ENCODE measurements at regions not wholly inside any gene's neighbourhood (a gene's known extent, or its start where the extent isn't known, plus 50 kb on each side); places are given as distances from the start of the nearest gene placed in this dataset.
A peak's percentile ranks its signal among the peaks of the same experiment; 100 is the strongest.

- H3K9me3 ChIP-seq: no peaks in the 10 kb centered on the region
- TF ChIP-seq CTCF (IDR thresholded peaks at IDR 0.05): no peak
- no peaks in the 10 kb centered on the region for H3K36me3 ChIP-seq (ENCODE audit: insufficient read depth in 1 of 2, low read depth in 1 of 2)
- ATAC-seq (no peak), DNase-seq (peak; percentile 5 to 48)
- intact Hi-C loops (cut with DNase I): no loop called here
- H3K4me3 ChIP-seq: no peak overlapping the region
- no peak overlapping the region for H3K27ac ChIP-seq
- no peaks in the 10 kb centered on the region for H3K4me1 ChIP-seq
- H3K27me3 ChIP-seq (ENCODE audit: insufficient read depth in 3 of 3, low read length in 2 of 3): peaks cover 0 to 25% (median 4%) of the 10 kb centered on the region in 3 donors
- 13 to 40% (median 35%) methylated on average over 2 to 9 of the region's 9 CpGs for WGBS, 3 donors
These were observed 131.8 kb upstream of the NKX1-1 start for GRCh38 chr4:1538096-1538410.

GRCh38 chr4:1537410-1538095 lies 131.3 kb upstream of the NKX1-1 start:
- no peak for TF ChIP-seq CTCF (IDR thresholded peaks at IDR 0.05)
- H3K27me3 ChIP-seq (ENCODE audit: insufficient read depth in 3 of 3, low read length in 2 of 3): peaks cover 0 to 30% (median 4%) of the 10 kb centered on the region in 3 donors
- WGBS, 3 donors: 89 to 93% (median 91%) methylated on average over 10 to 11 of the region's 11 CpGs
- H3K4me3 ChIP-seq: no peak overlapping the region
- ATAC-seq (no peak), DNase-seq (peak; percentile 6 to 28)
- no peaks in the 10 kb centered on the region for H3K36me3 ChIP-seq (ENCODE audit: insufficient read depth in 1 of 2, low read depth in 1 of 2)
- H3K9me3 ChIP-seq: no peaks in the 10 kb centered on the region
- no peak overlapping the region for H3K27ac ChIP-seq
- intact Hi-C loops (cut with DNase I): no loop called here
- H3K4me1 ChIP-seq: no peaks in the 10 kb centered on the region

- no peak for TF ChIP-seq CTCF (IDR thresholded peaks at IDR 0.05)
- DNase-seq (peak; percentile 7 to 19), ATAC-seq (no peak)
- Histone ChIP-seq H3K9me3 (no peaks in the 10 kb centered on the region), H3K36me3 (ENCODE audit: insufficient read depth in 1 of 2, low read depth in 1 of 2) (no peaks in the 10 kb centered on the region), H3K27me3 (ENCODE audit: insufficient read depth in 3 of 3, low read length in 2 of 3) (peaks cover 0 to 38% (median 6%) of the 10 kb centered on the region in 3 donors), H3K4me1 (no peaks in the 10 kb centered on the region), H3K27ac (no peak overlapping the region), H3K4me3 (no peak overlapping the region)
- intact Hi-C loops (cut with DNase I): no loop called here
- WGBS, 3 donors: 89 to 93% (median 89%) methylated on average over 42 of the region's 42 CpGs
These were observed 130.6 kb upstream of the NKX1-1 start for GRCh38 chr4:1536579-1537409.

GRCh38 chr4:1535926-1536578 lies 129.8 kb upstream of the NKX1-1 start:
- H3K4me3 ChIP-seq: no peak overlapping the region
- H3K9me3 ChIP-seq: no peaks in the 10 kb centered on the region
- intact Hi-C loops (cut with DNase I): no loop called here
- no peak for ATAC-seq
- H3K4me1 ChIP-seq: no peaks in the 10 kb centered on the region
- peaks cover 0 to 44% (median 8%) of the 10 kb centered on the region in 3 donors for H3K27me3 ChIP-seq (ENCODE audit: insufficient read depth in 3 of 3, low read length in 2 of 3)
- WGBS, 3 donors: 86 to 90% (median 87%) methylated on average over 31 of the region's 31 CpGs
- no peaks in the 10 kb centered on the region for H3K36me3 ChIP-seq (ENCODE audit: insufficient read depth in 1 of 2, low read depth in 1 of 2)
- no peak overlapping the region for H3K27ac ChIP-seq
- peak; percentile 9 to 22 for DNase-seq
- no peak for TF ChIP-seq CTCF (IDR thresholded peaks at IDR 0.05)
